ENCODE measurements at regions not wholly inside any gene's neighbourhood (a gene's known extent, or its start where the extent isn't known, plus 50 kb on each side); places are given as distances from the start of the nearest gene placed in this dataset.

GRCh38 chr14:87079416-87079815 is 913.6 kb downstream of the GALC start:
- no peak for FAIRE-seq

DNA sequence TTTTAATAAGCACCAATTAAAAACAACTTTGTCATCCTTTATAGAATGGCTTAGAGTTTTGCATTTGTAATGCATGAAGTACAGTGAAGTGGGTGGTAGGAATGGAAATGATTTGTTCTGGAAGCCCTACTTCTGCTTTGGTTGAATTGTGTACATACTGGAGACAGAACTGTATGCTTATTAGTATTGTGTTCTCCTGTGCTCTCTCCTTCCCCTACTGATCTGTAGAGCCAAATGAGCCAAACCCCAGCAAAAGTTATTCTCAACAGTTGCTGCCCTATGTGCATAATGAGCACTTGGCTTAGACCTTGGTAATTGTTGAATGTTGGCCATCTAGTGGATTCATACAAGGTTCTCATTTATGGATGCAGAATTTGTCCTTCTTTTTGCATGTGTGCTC is 916.1 kb downstream of the GALC start:
- FAIRE-seq = no peak

DNA sequence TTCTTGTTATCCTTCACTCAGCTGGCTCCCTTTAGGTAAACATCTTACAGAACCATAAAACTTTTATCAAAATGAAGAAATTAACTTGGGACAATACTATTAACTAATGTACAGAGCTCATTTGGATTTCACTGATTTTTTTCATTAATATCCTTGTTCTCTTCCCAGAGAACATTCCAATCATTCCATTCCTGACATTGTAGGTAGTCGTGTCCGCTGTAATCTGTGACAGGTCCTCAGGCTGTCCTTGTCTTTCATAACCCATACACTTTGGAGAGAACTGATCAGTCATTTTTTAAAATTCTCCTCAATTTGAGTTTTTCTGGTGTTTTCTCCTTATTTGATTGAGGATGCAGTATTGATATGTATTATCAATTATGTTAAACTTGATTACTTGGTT is 916.8 kb downstream of the GALC start:
- FAIRE-seq = no peak

DNA sequence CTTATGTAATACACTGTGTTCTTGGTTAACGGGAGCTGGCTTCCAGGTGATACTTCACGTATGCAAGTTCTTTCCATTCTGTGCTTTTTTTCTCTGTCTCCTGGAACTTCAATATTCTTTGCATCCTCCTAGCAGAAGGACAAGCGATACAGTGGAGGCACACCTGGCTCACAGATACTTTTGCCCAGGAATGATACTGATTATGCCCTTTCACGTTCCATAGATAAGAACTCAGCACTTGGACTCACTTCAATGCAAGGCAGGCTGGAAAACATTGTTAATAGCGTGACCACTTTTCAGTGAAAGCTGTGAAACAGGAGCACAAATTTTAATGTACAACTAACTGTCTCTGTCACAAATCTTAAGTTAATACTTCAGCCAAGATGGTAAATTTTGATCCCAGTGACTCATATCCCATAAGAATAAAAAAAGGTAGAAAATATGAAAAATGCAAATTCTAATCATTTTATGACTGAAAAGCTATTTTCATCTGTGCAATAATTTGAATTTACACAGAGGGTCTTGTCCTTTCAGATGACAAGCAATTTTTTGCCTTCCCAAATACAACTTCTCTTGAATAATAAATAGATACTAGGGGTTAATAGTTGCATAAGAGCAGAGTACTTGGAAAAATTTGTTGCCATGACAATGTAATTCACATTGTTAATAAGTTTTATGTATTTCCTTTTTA is 919.0 kb downstream of the GALC start:
- FAIRE-seq = no peak

DNA sequence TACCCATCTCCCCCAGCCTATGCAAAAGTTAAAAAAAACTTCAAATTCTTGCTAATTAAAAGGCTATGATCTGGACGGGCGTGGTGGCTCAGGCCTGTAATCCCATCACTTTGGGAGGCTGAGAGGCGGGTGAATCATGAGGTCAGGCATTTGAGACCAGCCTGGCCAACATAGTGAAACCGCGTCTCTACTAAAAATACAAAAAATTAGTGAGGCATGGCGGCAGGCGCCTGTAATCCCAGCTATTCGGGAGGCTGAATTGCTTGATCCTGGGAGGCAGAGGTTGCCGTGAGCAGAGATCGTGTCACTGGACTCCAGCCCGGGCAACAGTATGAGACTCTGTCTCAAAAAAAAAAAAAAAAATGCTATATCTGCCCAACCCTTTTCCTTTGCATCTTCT is 925.4 kb downstream of the GALC start:
- no peak for FAIRE-seq

GRCh38 chr14:87067061-87067460 is 925.9 kb downstream of the GALC start:
- no peak for FAIRE-seq

DNA sequence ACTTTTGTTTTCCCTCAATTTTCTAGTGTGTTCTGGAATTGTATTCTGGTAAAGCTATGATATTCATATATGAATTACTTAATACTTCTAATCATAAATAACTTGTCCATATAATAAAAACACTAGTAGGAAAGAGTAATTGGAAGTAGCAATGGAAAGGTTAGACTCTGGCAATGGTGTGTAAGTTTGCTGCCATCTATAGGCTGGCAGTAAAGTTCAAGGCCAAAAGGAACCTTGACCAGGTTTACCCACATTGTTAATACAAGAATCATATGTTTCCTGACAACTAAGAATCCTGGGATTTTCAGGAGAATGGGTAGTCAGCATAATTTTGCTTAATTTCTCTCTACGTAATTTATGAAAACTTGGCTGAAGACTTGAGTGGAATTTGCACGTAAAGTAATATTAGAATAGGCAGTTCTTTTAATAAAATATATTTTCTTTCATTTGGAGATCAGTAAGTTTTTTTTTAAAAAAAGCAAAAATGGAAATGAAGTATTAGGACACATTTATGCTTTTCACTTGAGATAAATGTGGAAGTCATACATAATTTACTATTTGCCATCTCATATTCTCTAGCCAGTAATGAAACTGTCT is 926.7 kb downstream of the GALC start:
- FAIRE-seq = no peak

- FAIRE-seq = no peak
Observed at GRCh38 chr14:87065366-87065765, 927.6 kb downstream of the GALC start.

GRCh38 chr14:87063181-87063580 is 929.8 kb downstream of the GALC start:
- FAIRE-seq = no peak

- FAIRE-seq = no peak
Observed at GRCh38 chr14:87060405-87060804, 932.6 kb downstream of the GALC start.

GRCh38 chr14:87059060-87059839 is 933.7 kb downstream of the GALC start:
- FAIRE-seq = no peak

GRCh38 chr14:87055007-87055406 is 938.0 kb downstream of the GALC start:
- FAIRE-seq = no peak

DNA sequence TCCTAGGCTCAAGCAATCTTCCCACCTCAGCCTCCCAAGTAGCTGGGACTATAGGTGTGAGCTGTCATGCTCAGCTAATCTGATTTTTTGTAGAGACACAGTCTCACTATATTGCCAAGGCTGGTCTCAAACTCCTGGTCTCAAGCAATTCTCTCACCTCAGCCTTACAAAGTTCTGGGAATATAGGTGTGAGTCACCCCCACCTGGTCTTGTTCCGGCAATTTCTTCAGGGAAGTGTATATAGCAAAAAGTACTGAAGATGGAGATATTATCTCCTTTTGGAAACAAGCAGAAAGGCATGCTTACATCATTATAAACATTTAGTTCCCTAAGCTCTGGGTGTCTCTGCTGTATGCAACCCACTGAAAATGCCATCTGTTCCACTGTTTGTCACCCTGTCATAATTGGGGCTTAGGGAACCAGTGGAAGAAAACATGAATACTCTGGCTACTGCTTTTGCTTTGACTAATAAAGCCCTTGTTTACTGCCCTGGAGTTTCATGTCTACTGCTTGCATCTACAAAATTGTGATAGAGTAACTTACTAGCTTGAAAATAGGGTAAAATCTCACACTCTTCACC is 940.2 kb downstream of the GALC start:
- FAIRE-seq = no peak

DNA sequence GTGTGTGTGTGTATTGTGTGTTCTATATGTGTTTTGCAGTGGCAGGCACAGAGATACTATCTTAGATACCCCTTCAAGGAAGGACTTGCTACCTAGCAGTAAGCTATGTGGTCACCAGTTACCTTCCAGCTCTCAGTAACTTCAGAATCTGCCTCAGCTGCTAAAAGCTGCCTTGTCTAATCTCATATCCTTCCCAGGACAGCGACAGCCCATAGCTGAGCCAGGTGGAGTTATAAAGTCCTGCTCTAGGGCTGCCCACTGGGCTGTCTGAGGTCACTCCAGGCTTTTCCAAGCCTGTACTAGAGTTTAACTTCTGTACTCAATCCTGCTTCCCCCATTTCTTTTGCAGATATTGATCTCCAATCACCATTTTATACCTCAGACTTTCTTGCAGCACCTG is 942.6 kb downstream of the GALC start:
- no peak for FAIRE-seq

GRCh38 chr14:87049950-87050349 is 943.0 kb downstream of the GALC start:
- FAIRE-seq = no peak

DNA sequence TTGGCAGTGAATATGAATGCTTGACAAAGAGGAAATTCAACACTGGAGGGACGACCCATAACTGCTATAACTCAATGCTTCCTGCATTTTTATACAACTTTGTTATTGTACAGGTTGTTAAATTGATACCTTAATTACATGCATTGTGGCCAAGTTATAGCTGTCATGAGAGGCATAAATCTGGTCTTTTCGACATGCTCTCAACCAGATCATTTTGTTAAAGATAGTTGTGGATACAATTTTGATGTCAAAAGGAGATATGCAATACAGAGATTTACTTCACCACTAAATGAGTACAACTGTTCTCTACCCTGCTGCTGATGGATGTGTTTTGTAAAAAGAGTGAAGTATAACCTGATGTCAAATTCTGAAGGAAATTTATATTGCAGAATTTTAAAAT is 946.0 kb downstream of the GALC start:
- FAIRE-seq = no peak

DNA sequence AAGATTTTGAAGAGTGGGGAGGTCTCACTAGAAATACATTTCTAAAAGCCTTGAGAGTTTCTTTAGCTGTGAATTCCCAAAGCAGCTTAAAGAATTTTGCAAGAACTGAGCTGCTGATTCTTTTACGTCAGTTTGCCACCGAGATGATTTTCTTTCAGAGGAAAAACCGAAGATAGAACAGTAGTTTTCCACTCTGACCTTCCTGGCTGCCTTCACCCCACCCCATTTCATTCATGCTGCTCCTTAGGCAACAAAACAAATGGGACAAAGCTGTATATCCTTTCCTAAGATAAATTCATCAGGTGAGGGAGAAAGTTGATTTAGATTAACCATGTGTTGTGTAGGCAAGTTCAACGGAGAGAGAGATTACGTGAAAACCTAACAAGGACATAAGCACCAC is 947.0 kb downstream of the GALC start:
- no peak for FAIRE-seq

- no peak for FAIRE-seq
Observed at GRCh38 chr14:87045246-87045645, 947.7 kb downstream of the GALC start.

- FAIRE-seq = no peak
Observed at GRCh38 chr14:87044807-87045206, 948.2 kb downstream of the GALC start.

DNA sequence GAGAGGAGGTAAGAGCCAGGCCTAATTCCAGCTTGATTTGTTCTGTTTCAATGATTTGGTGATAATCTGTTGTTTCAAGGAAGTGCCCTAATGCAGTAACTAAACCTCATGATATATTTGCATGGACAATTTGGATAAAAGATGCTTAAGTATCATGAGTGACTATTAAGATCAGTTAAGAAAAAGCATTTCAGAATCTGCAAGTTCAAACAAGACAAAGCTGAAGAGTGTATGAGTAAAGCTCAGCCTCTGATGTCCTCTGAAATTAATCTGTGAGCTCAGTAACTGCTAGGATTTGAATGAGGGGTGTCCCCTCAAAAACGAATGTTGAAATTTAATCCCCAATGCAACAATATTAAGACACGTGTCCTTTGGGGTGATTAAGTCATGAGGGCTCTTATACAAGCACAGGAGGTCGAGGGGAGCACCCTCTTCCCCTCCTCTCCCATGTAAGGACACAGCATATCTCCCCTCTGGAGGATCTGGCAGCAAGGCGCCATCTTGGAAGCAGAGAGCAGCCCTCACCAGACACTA is 949.2 kb downstream of the GALC start:
- no peak for FAIRE-seq

- no peak for FAIRE-seq
Observed at GRCh38 chr14:87042354-87042753, 950.6 kb downstream of the GALC start.

GRCh38 chr14:87041290-87042020 is 951.5 kb downstream of the GALC start:
- no peak for FAIRE-seq

DNA sequence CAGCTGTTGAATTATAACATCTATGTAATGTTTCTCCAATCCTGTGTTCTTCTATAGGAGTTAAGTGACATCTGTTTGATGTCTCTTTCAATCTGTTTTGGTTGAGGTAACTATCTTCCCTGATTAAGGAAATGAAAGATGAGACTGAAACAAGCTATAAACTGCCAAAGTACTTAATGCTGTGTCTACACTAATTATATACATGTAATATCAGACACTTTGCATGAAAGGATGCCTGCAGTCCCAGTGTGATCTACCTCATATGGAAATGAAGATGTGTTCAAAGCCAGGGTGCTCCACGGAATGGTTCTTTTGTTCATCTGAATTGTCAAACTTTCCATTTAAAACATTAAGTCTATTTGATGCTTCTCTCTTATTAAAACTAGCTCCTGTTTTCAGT is 958.3 kb downstream of the GALC start:
- no peak for FAIRE-seq
